ENCODE measurements at regions not wholly inside any gene's neighbourhood (a gene's known extent, or its start where the extent isn't known, plus 50 kb on each side); places are given as distances from the start of the nearest gene placed in this dataset.

- Histone ChIP-seq H2BK15ac (ENCODE audit: low read depth, low read length) (no peak overlapping the region), H4K5ac (ENCODE audit: low read depth, low read length) (no peak overlapping the region), H3K9ac (ENCODE audit: low read depth, low read length) (no peak overlapping the region), H3K27ac (ENCODE audit: insufficient read depth, low read length) (no peak overlapping the region), H4K20me1 (ENCODE audit: insufficient read depth, low read length) (no peaks in the 10 kb centered on the region), H3K4me3 (ENCODE audit: insufficient read depth, low read depth, low read length) (no peak overlapping the region), H3K56ac (ENCODE audit: extremely low read depth, insufficient read depth, low read length) (no peak overlapping the region), H3K79me1 (ENCODE audit: low read depth in 1 of 2, low read length in 2 of 2) (no peaks in the 10 kb centered on the region), H2BK5ac (ENCODE audit: low read depth, low read length, poor library complexity, severe bottlenecking) (no peak overlapping the region), H3K4me2 (ENCODE audit: low read depth, low read length) (no peak overlapping the region), H2BK20ac (ENCODE audit: low read depth, low read length) (no peak overlapping the region), H3K18ac (ENCODE audit: low read depth, low read length) (no peak overlapping the region), H3K9me1 (ENCODE audit: insufficient read depth, low read length) (no peaks in the 10 kb centered on the region), H2AK5ac (ENCODE audit: low read depth, low read length) (no peak overlapping the region), H3K23ac (ENCODE audit: low read depth, low read length) (no peak overlapping the region), H3K4me1 (ENCODE audit: control insufficient read depth, insufficient read depth, low read length) (no peaks in the 10 kb centered on the region), H3K36me3 (ENCODE audit: control insufficient read depth, insufficient read depth, low read length) (no peaks in the 10 kb centered on the region), H2BK120ac (ENCODE audit: low read depth, low read length) (no peak overlapping the region), H4K8ac (ENCODE audit: low read depth in 2 of 2, low read length in 2 of 2) (no peak overlapping the region), H3K4ac (ENCODE audit: low read depth, low read length) (no peak overlapping the region), H2AFZ (replicated peaks; ENCODE audit: low read length, poor library complexity) (no peak overlapping the region), H3K27me3 (ENCODE audit: control insufficient read depth, insufficient read depth, low read length) (no peaks in the 10 kb centered on the region), H3K14ac (replicated peaks; ENCODE audit: low read depth, low read length) (no peak overlapping the region), H4K91ac (ENCODE audit: insufficient read depth, low read depth, low read length) (no peak overlapping the region), H3K9me3 (ENCODE audit: control insufficient read depth, insufficient read depth, low read length) (no peaks in the 10 kb centered on the region), H2AK9ac (replicated peaks; ENCODE audit: low read depth, low read length, poor library complexity) (no peak overlapping the region)
- TF ChIP-seq CHD1 (IDR thresholded peaks at IDR 0.05; ENCODE audit: low read depth, low read length): no peak
- no peak for TF ChIP-seq ELK1 (IDR thresholded peaks at IDR 0.05; ENCODE audit: borderline replicate concordance, low read depth, low read length)
- TF ChIP-seq MXI1 (IDR thresholded peaks at IDR 0.05; ENCODE audit: borderline replicate concordance, low read depth, low read length): no peak
- TF ChIP-seq CTCF (conservative IDR thresholded peaks at IDR 0.05; ENCODE audit: low read depth, low read length): no peak
- no peak for TF ChIP-seq RAD21 (IDR thresholded peaks at IDR 0.05; ENCODE audit: low read length)
- no peak for TF ChIP-seq MAZ (IDR thresholded peaks at IDR 0.05; ENCODE audit: borderline replicate concordance, low read depth, low read length)
- no peak for TF ChIP-seq CEBPB (IDR thresholded peaks at IDR 0.05; ENCODE audit: low read depth, low read length)
- no peak for TF ChIP-seq RFX5 (IDR thresholded peaks at IDR 0.05; ENCODE audit: low read depth, low read length)
- no peak for TF ChIP-seq RCOR1 (IDR thresholded peaks at IDR 0.05; ENCODE audit: insufficient replicate concordance, low read length)
- no peak for TF ChIP-seq NFE2L2 (IDR thresholded peaks at IDR 0.05; ENCODE audit: low read depth, low read length)
- dilution Hi-C loops (cut with HindIII; ENCODE audit: low sequenced_read_pairs, unreplicated experiment) (no loop called here), intact Hi-C loops (cut with micrococcal nuclease) (no loop called here), in situ Hi-C loops (cut with MboI; ENCODE audit: low sequenced_read_pairs) (no loop called here)
- WGBS, 2 experiments (ENCODE audit: extremely low coverage in 2 of 2, insufficient read length in 1 of 2): 83% methylated on average over 1 of the region's 1 CpG; no CpG with 5 or more reads in 1 of the 2 experiments
- BruUV-seq (replicated peaks): no TSS peak
- DNase-seq (no peak), ATAC-seq (ENCODE audit: low read depth) (no peak)
- CTCF ChIA-PET: no interaction called here
- POLR2A ChIA-PET (ENCODE audit: unreplicated experiment): no interaction called here
Observed at GRCh38 chr12:58719161-58719560, 201.1 kb downstream of the LRIG3 start.
